ENCODE measurements at regions not wholly inside any gene's neighbourhood (a gene's known extent, or its start where the extent isn't known, plus 50 kb on each side); places are given as distances from the start of the nearest gene placed in this dataset.

DNA sequence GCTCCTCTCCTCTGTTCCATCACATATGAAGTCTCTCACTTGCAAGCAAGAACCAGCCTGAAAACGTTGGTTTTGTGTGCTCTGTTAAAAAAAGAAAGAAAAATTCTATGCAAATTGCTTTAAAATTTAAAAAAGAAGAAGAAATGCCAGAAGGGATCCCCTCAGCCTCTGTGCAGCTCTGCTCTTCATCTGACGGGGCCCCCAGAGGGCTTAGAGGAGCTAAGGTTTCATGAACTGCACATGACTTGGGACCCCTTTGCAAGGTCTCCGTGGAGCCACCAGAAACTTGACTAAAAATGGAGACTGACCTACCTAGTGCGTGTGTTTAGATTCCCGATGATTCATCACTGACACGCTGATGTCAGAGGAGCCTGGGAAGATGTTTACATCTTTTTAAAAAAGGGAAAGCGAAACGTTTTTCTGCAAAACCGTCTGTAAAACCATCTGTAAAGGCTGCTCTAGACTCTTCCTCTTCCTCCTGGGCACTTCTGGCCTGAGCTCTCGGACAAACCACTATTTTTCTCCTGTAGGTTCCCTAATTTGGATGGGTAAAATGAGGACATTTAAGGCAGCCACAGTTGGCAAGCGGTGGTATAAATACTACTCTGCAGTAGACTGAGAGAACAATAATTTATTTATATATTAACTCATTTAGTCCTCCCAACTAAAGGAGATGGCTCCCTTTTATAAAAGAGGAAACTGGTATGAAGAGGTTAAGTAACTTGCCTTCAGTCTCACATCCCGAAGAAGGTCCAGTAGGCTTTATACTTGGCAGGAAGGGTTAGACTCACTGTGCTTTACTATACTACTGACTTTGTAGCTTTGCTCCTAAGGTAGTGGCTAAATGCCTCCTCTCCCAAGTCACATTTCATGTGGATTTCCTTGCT, 67.2 kb upstream of the POLG start:
- H2AFZ ChIP-seq (ENCODE audit: low read depth, low read length) = no peak overlapping the region
- no peak overlapping the region for H3K27ac ChIP-seq (ENCODE audit: low read length)
- H3K9ac ChIP-seq (ENCODE audit: low read length) = no peak overlapping the region
- H3K4me3 ChIP-seq (ENCODE audit: low read length) = peak overlapping the region; percentile 12; the same call in 1 of the 2 replicates
- TF ChIP-seq, protein P1, sequence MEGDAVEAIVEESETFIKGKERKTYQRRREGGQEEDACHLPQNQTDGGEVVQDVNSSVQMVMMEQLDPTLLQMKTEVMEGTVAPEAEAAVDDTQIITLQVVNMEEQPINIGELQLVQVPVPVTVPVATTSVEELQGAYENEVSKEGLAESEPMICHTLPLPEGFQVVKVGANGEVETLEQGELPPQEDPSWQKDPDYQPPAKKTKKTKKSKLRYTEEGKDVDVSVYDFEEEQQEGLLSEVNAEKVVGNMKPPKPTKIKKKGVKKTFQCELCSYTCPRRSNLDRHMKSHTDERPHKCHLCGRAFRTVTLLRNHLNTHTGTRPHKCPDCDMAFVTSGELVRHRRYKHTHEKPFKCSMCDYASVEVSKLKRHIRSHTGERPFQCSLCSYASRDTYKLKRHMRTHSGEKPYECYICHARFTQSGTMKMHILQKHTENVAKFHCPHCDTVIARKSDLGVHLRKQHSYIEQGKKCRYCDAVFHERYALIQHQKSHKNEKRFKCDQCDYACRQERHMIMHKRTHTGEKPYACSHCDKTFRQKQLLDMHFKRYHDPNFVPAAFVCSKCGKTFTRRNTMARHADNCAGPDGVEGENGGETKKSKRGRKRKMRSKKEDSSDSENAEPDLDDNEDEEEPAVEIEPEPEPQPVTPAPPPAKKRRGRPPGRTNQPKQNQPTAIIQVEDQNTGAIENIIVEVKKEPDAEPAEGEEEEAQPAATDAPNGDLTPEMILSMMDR (IDR thresholded peaks at IDR 0.05; ENCODE audit: low read depth, low read length) = no peak
- TF ChIP-seq EZH2phosphoT487 (IDR thresholded peaks at IDR 0.05; ENCODE audit: low read depth) = no peak
- no peaks in the 10 kb centered on the region for H3K79me2 ChIP-seq (ENCODE audit: low read length)
- H3K4me2 ChIP-seq (ENCODE audit: low read length) = peak overlapping the region; percentile 23
- no peaks in the 10 kb centered on the region for H4K20me1 ChIP-seq (ENCODE audit: insufficient read depth, low read length)
- no peaks in the 10 kb centered on the region for H3K36me3 ChIP-seq (replicated peaks; ENCODE audit: low read depth, low read length)
- H3K4me1 ChIP-seq (ENCODE audit: low read length) = peaks cover 15% of the 10 kb centered on the region
- no peaks in the 10 kb centered on the region for H3K27me3 ChIP-seq (ENCODE audit: low read depth, low read length)
- H3K9me3 ChIP-seq (ENCODE audit: insufficient read depth, low read length) = no peaks in the 10 kb centered on the region

DNA sequence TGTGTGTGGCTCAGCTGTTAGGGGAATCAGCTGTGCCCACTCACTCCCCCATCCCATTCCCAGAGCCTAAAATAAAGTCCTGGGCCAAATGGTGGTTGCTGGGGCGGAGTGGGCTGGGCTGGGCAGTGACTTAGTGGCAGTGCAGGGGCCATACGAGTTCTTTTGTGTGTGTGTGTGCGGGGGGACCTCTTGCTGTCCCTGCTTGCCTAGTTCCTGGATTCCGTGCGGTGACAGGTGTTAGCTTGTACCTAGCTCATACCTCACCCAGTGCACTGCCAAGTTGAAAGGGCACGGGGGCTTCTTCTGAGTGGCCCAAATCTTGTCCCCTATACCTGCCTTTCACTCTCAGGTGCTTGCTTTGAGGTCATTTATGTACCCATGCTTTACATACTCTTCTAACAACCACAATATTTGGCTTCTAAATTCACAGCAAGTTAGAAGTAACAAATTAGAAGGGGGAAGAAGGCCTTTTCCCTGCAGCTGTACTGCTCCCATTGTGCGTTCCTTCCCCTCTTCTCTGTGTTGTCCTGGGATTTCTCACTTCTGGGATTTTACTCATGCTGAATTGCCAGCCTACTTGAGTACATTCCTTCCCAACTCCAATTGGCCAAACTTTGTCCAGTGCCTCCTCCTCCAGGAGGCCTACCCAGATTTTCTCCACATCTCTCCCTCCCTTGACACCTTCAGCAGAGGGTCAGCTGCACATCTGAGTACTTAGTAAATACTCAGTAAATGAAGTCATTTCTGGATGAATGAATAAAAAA, 66.3 kb upstream of the POLG start:
- Histone ChIP-seq H3K4me1 (ENCODE audit: low read length) (peaks cover 15% of the 10 kb centered on the region), H3K9me3 (ENCODE audit: insufficient read depth, low read length) (no peaks in the 10 kb centered on the region), H3K36me3 (replicated peaks; ENCODE audit: low read depth, low read length) (no peaks in the 10 kb centered on the region), H3K27me3 (ENCODE audit: low read depth, low read length) (no peaks in the 10 kb centered on the region), H3K27ac (ENCODE audit: low read length) (no peak overlapping the region), H3K79me2 (ENCODE audit: low read length) (no peaks in the 10 kb centered on the region), H3K4me2 (ENCODE audit: low read length) (peak overlapping the region; percentile 79), H3K9ac (ENCODE audit: low read length) (peak overlapping the region; percentile 87), H4K20me1 (ENCODE audit: insufficient read depth, low read length) (no peaks in the 10 kb centered on the region), H2AFZ (ENCODE audit: low read depth, low read length) (no peak overlapping the region), H3K4me3 (ENCODE audit: low read length) (peak overlapping the region; percentile 90)
- TF ChIP-seq, protein P1 (IDR thresholded peaks at IDR 0.05; ENCODE audit: low read depth, low read length) = no peak
- TF ChIP-seq EZH2phosphoT487 (IDR thresholded peaks at IDR 0.05; ENCODE audit: low read depth) = no peak

DNA sequence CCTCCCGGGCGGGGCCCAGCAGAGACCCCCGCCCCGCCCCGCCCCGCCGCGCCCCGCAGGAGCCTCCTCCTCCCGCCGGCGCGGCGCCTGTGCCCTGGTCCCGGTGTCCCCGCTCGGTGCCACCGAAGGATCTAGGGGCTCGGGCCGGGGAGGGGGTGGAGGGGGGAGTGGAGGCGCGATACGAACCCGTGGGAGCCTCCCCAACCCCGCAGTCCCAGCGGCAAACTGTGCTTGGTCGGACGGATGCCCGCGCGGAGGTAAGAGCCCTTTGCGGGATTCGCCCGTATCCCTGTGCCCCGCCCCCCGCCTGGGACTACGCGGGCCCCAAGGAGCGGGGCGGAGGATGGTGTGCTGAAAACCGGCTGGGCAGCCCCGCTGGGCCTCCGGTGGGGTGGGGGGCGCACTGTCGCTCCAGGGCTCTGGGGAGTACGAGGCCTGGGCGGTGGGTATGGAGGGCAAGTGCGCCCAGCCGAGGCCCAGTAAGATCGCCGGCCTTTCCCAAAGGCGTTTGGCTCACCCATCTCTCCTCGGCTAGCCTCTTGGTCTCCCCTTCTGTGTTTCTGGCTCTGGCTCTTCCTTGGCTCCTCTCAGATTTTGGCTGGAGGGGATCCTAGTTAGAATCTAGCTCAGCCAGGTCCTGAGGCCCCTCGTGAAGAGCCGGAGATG, 65.6 kb upstream of the POLG start:
- Histone ChIP-seq H3K79me2 (ENCODE audit: low read length) (no peaks in the 10 kb centered on the region), H3K27ac (ENCODE audit: low read length) (no peak overlapping the region), H3K4me1 (ENCODE audit: low read length) (peaks cover 15% of the 10 kb centered on the region), H3K9me3 (ENCODE audit: insufficient read depth, low read length) (no peaks in the 10 kb centered on the region), H4K20me1 (ENCODE audit: insufficient read depth, low read length) (no peaks in the 10 kb centered on the region), H3K27me3 (ENCODE audit: low read depth, low read length) (no peaks in the 10 kb centered on the region), H3K9ac (ENCODE audit: low read length) (peak overlapping the region; percentile 87), H3K4me3 (ENCODE audit: low read length) (peak overlapping the region; percentile 90), H3K4me2 (ENCODE audit: low read length) (peak overlapping the region; percentile 79), H3K36me3 (replicated peaks; ENCODE audit: low read depth, low read length) (no peaks in the 10 kb centered on the region), H2AFZ (ENCODE audit: low read depth, low read length) (no peak overlapping the region)
- no peak for TF ChIP-seq EZH2phosphoT487 (IDR thresholded peaks at IDR 0.05; ENCODE audit: low read depth)
- TF ChIP-seq, protein P1 (IDR thresholded peaks at IDR 0.05; ENCODE audit: low read depth, low read length) = no peak

Measured in OCI-LY3 (cell line).